Panc1 (cell line): ENCODE measurements at regions not wholly inside any gene's neighbourhood (a gene's known extent, or its start where the extent isn't known, plus 50 kb on each side); places are given as distances from the start of the nearest gene placed in this dataset.
"Not testable (repeated sequence)": the region's sequence is repeated elsewhere in the genome, so short reads cannot be mapped to it uniquely, and the experiment has no call there.

Experiments used
- ATAC-seq: fragments of 200-7000 bp; cut with Tn5 transposase; 2 replicates; pipeline ENCODE4 v1.9.1; 2020; ENCODE audit warnings: mild to moderate bottlenecking, moderate library complexity
- BruUV-seq: library from RNA; stranded (reverse); fragments of 400-500 nt; replicated peaks from 2 replicates; lab custom pipeline; 2021; lab: Mats Ljungman, UMichigan
- CTCF ChIA-PET: fragments of 300-600 bp; sonication (Branson Sonifier 250); formaldehyde crosslinking; loops from one replicate; lab custom pipeline; 2022; ENCODE audit warnings: antibody characterized with exemption; lab: Charles Lee
- POLR2A ChIA-PET: fragments of 300-600 bp; sonication (Branson Sonifier 250); formaldehyde crosslinking; loops from one replicate; lab custom pipeline; 2022; ENCODE audit warnings: antibody characterized with exemption; lab: Charles Lee
- DNase-seq: peaks from one replicate; pipeline ENCODE4 v3.0.0-alpha.2; 2010; ENCODE audit warnings: low read depth, low spot score
- H3K27ac ChIP-seq: 2 replicates; pipeline ENCODE4 v1.5.1; 2011; ENCODE audit warnings: mild to moderate bottlenecking, low read length, inconsistent platforms
- H3K27me3 ChIP-seq: fragments of 200-500 bp; sonication (Bioruptor generic); 2 replicates; pipeline ENCODE4 v1.6.0; 2014; ENCODE audit warnings: low read length, inconsistent platforms; ENCODE audit not compliant: control insufficient read depth, insufficient read depth
- H3K36me3 ChIP-seq: fragments of 200-500 bp; sonication (Bioruptor generic); 2 replicates; pipeline ENCODE4 v1.5.1; 2014; ENCODE audit warnings: inconsistent platforms, mild to moderate bottlenecking, low read length, moderate library complexity; ENCODE audit not compliant: control insufficient read depth, insufficient read depth
- H3K4me1 ChIP-seq: 2 replicates; pipeline ENCODE4 v1.5.1; 2011; ENCODE audit warnings: inconsistent platforms, mild to moderate bottlenecking, low read length, moderate library complexity; ENCODE audit not compliant: control insufficient read depth, insufficient read depth
- H3K4me3 ChIP-seq, 2 experiments: 2 replicates each; pipeline ENCODE4 v1.5.1; 2011 to 2012; ENCODE audit warnings: low read depth in 2 of 2, low read length in 2 of 2, mild to moderate bottlenecking in 2 of 2, inconsistent platforms in 1 of 2, moderate library complexity in 1 of 2
- H3K9me3 ChIP-seq: fragments of 200-500 bp; sonication (Bioruptor generic); 2 replicates; pipeline ENCODE4 v1.5.1; 2014; ENCODE audit warnings: low read depth, mild to moderate bottlenecking, inconsistent platforms, low read length, moderate library complexity; ENCODE audit not compliant: control insufficient read depth, insufficient read depth
- in situ Hi-C: cut with HindIII; loops from 2 replicates; pipeline ENCODE4 v1.10.0; 2016; ENCODE audit warnings: low sequenced_read_pairs, low pct_unique_long_range_greater_than_20kb
- intact Hi-C: fragments of 100-400 bp; cut with micrococcal nuclease; formaldehyde crosslinking; loops from one replicate; pipeline ENCODE4 v1.10.0; 2022; ENCODE audit not compliant: unreplicated experiment

DNA sequence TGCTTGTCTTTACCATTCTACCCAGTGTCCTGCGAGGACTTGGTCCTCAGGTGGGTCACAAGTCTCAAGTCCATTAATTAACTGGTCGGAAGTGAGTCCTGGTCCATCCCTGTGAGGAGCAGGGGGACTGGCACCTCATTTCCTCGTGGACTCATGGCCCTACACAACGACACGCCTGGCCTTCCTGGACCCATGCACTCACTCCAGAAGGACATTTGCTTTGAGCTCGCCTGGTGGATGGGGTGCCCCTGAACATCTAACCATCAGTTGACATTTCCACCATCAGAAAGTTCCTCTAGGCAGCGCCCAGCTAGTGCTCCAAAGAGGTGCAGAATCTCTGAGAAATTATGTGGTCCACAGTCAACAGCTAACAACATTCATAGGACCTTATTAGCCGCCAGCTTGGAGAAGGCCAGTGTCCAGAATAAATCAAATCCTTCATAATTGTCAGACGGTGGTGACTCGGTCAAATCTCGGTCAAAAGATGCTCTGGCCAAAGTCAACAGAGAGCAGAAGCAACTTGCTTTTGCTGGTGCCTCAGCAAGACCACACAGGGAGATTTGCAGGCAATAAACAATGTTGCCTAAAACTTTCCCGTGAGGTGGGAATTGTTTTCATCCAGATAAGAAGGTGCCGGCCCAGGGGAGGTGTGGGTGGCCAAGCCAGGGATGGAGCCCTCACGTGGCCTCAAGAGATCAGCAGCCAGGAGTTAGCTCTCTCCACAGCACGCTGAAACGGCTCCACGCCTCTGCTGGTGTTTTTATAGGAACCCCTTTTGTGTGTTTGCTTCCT, 119.9 kb upstream of the FAM20C start:
- POLR2A ChIA-PET, H3K27me3 ChIP-seq, BruUV-seq, DNase-seq, ATAC-seq, H3K4me3 ChIP-seq, CTCF ChIA-PET, H3K36me3 ChIP-seq, H3K9me3 ChIP-seq, in situ Hi-C loops, H3K27ac ChIP-seq, H3K4me1 ChIP-seq, intact Hi-C loops: not testable (repeated sequence)

DNA sequence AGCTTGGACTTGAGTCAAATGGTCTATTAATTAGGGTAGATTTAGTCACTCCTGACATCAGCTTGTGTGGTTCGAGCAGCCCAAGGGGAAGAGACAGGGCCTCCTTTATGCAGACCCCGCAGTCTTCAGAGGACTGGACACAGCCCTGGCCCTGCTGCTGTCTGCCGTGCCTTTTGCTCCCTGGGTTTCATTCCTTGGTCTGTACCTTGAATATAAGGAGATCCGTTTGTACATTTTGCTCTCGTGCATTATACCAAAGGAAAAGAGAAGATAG, 119.4 kb upstream of the FAM20C start:
- CTCF ChIA-PET, BruUV-seq, H3K4me3 ChIP-seq, H3K27me3 ChIP-seq, in situ Hi-C loops, intact Hi-C loops, H3K36me3 ChIP-seq, H3K4me1 ChIP-seq, H3K9me3 ChIP-seq, DNase-seq, H3K27ac ChIP-seq, ATAC-seq, POLR2A ChIA-PET: not testable (repeated sequence)

DNA sequence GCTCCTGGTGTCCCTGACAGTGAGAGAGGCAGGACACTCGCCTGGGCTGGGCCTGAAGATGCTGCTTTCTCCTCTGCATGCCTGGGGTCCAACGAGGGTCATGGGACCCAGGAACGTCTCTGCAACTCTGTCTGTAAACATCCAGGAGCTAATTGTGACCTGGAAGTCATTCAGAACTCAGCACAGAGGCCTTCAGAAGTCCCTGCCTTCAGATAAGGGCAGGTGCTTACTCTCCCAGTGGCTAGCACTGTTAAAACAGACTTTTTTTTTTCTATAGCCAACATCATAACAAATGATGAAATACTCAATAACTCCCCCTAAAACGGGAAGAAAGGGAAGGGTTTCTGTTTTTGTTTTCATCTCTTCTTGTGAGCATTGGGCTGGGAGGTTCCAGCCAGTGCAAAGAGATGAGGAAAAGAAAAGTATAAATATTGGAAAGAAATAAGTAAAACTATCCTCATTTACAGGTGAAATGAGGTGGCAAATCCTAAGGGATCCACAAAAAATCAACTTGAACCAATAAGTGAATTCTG, 118.3 kb upstream of the FAM20C start:
- H3K9me3 ChIP-seq, H3K4me3 ChIP-seq, CTCF ChIA-PET, H3K36me3 ChIP-seq, POLR2A ChIA-PET, in situ Hi-C loops, H3K27ac ChIP-seq, H3K4me1 ChIP-seq, BruUV-seq, H3K27me3 ChIP-seq, ATAC-seq, intact Hi-C loops, DNase-seq: not testable (repeated sequence)

DNA sequence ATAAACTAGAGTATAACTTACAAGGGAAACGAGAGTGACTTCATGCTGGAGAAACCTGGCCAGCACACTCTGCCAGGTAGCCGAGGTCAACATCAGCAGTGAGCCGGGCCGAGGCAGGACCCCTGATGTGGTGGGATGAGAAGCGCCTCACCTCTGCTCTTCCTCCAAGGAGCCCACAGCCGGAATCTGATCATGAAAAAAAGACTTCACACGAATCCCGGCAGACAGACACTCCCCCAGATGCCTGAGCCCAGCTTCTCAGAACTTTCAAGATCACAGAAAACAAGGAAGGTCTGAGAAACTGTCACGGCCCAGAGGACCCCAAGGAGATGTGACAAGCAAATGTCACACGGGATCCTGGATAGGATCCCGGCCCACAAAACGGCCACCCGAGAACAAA, 116.9 kb upstream of the FAM20C start:
- H3K4me1 ChIP-seq, BruUV-seq, H3K36me3 ChIP-seq, H3K4me3 ChIP-seq, H3K27me3 ChIP-seq, intact Hi-C loops, CTCF ChIA-PET, POLR2A ChIA-PET, DNase-seq, in situ Hi-C loops, H3K27ac ChIP-seq, H3K9me3 ChIP-seq, ATAC-seq: not testable (repeated sequence)

DNA sequence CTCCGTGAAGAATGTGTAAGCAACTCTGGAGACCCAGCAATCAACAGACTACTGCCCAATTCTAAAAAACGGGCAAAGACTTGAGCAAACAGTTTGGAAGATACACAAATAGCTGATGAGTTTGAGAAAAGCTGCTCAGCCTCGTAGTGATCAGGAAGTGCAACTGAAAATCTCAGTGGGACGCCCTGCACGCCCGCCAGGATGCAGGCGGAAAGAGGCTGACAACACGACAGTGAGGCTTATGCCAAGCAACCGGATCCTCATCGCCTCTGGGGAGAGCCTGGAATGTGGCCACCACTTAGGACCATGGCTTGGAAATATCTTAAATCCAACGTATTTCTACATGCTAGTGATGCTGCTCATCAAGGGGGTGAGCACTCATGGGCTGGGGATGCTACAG, 116.2 kb upstream of the FAM20C start:
- H3K27ac ChIP-seq, H3K9me3 ChIP-seq, DNase-seq, in situ Hi-C loops, BruUV-seq, ATAC-seq, H3K4me3 ChIP-seq, H3K27me3 ChIP-seq, H3K4me1 ChIP-seq, intact Hi-C loops, POLR2A ChIA-PET, H3K36me3 ChIP-seq, CTCF ChIA-PET: not testable (repeated sequence)

DNA sequence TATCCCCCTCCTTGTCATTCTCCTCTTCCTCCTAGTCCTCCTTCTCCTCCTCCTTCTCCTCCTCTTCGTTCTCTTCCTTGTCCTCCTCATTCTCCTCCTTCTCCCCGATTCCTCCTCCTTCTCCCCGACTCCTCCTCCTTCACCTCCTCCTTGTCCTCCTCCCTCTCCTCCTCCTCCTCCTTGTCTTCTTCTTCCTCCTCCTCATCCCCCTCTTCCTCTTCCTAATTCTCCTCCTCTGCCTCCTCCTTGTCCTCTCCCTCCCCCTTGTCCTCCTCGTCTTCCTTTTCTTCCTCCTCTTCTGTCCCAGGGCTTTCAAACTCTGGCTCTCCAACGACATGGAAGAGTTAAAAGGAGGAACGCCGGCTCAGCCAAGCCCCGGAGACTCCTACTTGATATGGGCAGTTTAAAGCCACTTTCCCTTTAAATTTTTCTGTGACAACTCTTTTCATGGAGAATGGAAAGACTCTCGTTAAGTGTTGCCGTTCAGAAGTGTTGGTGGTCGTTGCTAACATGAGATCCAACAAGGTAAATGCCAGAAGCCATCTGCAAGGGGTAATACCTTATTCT, 115.5 kb upstream of the FAM20C start:
- H3K4me1 ChIP-seq, H3K27ac ChIP-seq, H3K4me3 ChIP-seq, H3K36me3 ChIP-seq, H3K9me3 ChIP-seq, BruUV-seq, DNase-seq, CTCF ChIA-PET, POLR2A ChIA-PET, H3K27me3 ChIP-seq, ATAC-seq, in situ Hi-C loops, intact Hi-C loops: not testable (repeated sequence)

DNA sequence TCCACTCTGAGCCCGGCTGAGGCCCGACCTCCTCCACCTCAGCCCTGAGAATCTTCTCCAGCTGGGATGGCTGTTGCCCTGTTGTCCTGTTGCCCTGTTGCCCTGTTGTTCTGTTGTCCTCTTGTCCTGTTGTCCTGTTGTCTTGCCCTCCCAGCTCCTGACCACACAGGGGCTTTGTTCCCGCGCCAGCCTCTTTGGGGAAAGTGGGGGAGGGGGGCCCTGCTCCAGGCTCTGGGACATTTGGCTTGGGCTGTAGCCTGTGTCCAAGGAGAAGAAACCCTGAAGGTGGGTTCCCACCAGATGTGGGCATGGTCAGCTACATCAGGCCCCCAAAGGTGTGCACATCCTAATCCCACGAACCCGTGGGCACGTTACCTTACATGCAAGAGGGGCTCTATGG, 113.5 kb upstream of the FAM20C start:
- H3K4me1 ChIP-seq, H3K27ac ChIP-seq, intact Hi-C loops, ATAC-seq, POLR2A ChIA-PET, H3K27me3 ChIP-seq, BruUV-seq, H3K9me3 ChIP-seq, CTCF ChIA-PET, in situ Hi-C loops, H3K36me3 ChIP-seq, DNase-seq, H3K4me3 ChIP-seq: not testable (repeated sequence)
